PC-9 (cell line): ENCODE measurements at regions not wholly inside any gene's neighbourhood (a gene's known extent, or its start where the extent isn't known, plus 50 kb on each side); places are given as distances from the start of the nearest gene placed in this dataset.

Experiments
- BruUV-seq: library from RNA; stranded (reverse); fragments of 400-500 nt; replicated peaks from 2 replicates; lab custom pipeline; 2021; lab: Mats Ljungman, UMichigan
- CTCF ChIA-PET: fragments of 300-600 bp; sonication (Branson Sonifier 250); formaldehyde crosslinking; loops from one replicate; lab custom pipeline; 2022; ENCODE audit warnings: antibody characterized with exemption; lab: Charles Lee
- POLR2A ChIA-PET: fragments of 300-600 bp; sonication (Branson Sonifier 250); formaldehyde crosslinking; loops from one replicate; lab custom pipeline; 2022; ENCODE audit warnings: antibody characterized with exemption; ENCODE audit not compliant: unreplicated experiment; lab: Charles Lee
- DNase-seq, 2 experiments: peaks; one replicate each; pipeline versions ENCODE4 v3.0.0 to v3.0.0-alpha.2; 2015 to 2022; ENCODE audit warnings: mixed read lengths in 1 of 2
- H2AFZ ChIP-seq: fragments of 200-600 bp; sonication (generic); 2 replicates; pipeline ENCODE4 v1.8.1; 2017; ENCODE audit warnings: antibody characterized with exemption
- H3F3A ChIP-seq: fragments of 200-600 bp; sonication (generic); 2 replicates; pipeline ENCODE4 v1.8.1; 2017; ENCODE audit warnings: antibody characterized with exemption, mild to moderate bottlenecking, low read depth; ENCODE audit not compliant: insufficient read depth
- H3K27ac ChIP-seq: fragments of 200-600 bp; sonication (generic); 2 replicates; pipeline ENCODE4 v1.6.1; 2016; ENCODE audit warnings: mixed run types
- H3K27me3 ChIP-seq: fragments of 200-600 bp; sonication (generic); 2 replicates; pipeline ENCODE4 v1.6.1; 2016; ENCODE audit warnings: low read depth, mixed run types; ENCODE audit not compliant: insufficient read depth
- H3K36me3 ChIP-seq: fragments of 200-600 bp; sonication (generic); 2 replicates; pipeline ENCODE4 v1.6.1; 2016; ENCODE audit warnings: low read depth, mixed run types
- H3K4me1 ChIP-seq: fragments of 200-600 bp; sonication (generic); replicated peaks from 2 replicates; pipeline ENCODE4 v1.6.1; 2016; ENCODE audit warnings: mixed run types; ENCODE audit not compliant: insufficient read depth
- H3K4me2 ChIP-seq: fragments of 200-600 bp; sonication (generic); 2 replicates; pipeline ENCODE4 v1.6.1; 2017; ENCODE audit warnings: mixed run types
- H3K4me3 ChIP-seq: fragments of 200-600 bp; sonication (generic); 2 replicates; pipeline ENCODE4 v1.6.1; 2016; ENCODE audit warnings: mixed run types
- H3K79me2 ChIP-seq: fragments of 200-600 bp; sonication (generic); 2 replicates; pipeline ENCODE4 v1.6.1; 2017; ENCODE audit warnings: low read depth, mixed run types
- H3K9me2 ChIP-seq: fragments of 200-600 bp; sonication (generic); 2 replicates; pipeline ENCODE4 v1.8.1; 2017; ENCODE audit warnings: mild to moderate bottlenecking; ENCODE audit not compliant: insufficient read depth
- H3K9me3 ChIP-seq: fragments of 200-600 bp; sonication (generic); 2 replicates; pipeline ENCODE4 v1.8.1; 2016; ENCODE audit warnings: low read depth; ENCODE audit not compliant: insufficient read depth
- H4K20me1 ChIP-seq: fragments of 200-600 bp; sonication (generic); 2 replicates; pipeline ENCODE4 v1.8.1; 2017; ENCODE audit not compliant: insufficient read depth
- EZH2 ChIP-seq: fragments of 200-600 bp; sonication (generic); IDR thresholded peaks from 2 replicates; pipeline ENCODE4 v1.8.0; 2017; ENCODE audit warnings: antibody characterized with exemption, low read depth
- intact Hi-C: fragments of 100-400 bp; cut with micrococcal nuclease; formaldehyde crosslinking; loops from one replicate; pipeline ENCODE4 v1.10.0; 2022; ENCODE audit not compliant: unreplicated experiment
- TF ChIP-seq, protein P1 (sequence below): fragments of 200-600 bp; sonication (generic); conservative IDR thresholded peaks from 2 replicates; pipeline ENCODE4 v1.6.1; 2017; ENCODE audit warnings: mixed run types, antibody characterized with exemption, mild to moderate bottlenecking, moderate library complexity

- H3K9me2 ChIP-seq: no peaks in the 10 kb centered on the region
- no peak overlapping the region for H3K4me2 ChIP-seq
- no peak overlapping the region for H3K27ac ChIP-seq
- H3K36me3 ChIP-seq: no peaks in the 10 kb centered on the region
- no peaks in the 10 kb centered on the region for H3K27me3 ChIP-seq
- intact Hi-C loops: no loop called here
- H3F3A ChIP-seq: no peaks in the 10 kb centered on the region
- DNase-seq: no peak
- BruUV-seq: no TSS peak
- ChIA-PET POLR2A (no interaction called here), CTCF (no interaction called here)
- H2AFZ ChIP-seq: no peak overlapping the region
- H3K4me3 ChIP-seq: no peak overlapping the region
- no peaks in the 10 kb centered on the region for H4K20me1 ChIP-seq
- TF ChIP-seq, protein P1, sequence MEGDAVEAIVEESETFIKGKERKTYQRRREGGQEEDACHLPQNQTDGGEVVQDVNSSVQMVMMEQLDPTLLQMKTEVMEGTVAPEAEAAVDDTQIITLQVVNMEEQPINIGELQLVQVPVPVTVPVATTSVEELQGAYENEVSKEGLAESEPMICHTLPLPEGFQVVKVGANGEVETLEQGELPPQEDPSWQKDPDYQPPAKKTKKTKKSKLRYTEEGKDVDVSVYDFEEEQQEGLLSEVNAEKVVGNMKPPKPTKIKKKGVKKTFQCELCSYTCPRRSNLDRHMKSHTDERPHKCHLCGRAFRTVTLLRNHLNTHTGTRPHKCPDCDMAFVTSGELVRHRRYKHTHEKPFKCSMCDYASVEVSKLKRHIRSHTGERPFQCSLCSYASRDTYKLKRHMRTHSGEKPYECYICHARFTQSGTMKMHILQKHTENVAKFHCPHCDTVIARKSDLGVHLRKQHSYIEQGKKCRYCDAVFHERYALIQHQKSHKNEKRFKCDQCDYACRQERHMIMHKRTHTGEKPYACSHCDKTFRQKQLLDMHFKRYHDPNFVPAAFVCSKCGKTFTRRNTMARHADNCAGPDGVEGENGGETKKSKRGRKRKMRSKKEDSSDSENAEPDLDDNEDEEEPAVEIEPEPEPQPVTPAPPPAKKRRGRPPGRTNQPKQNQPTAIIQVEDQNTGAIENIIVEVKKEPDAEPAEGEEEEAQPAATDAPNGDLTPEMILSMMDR: no peak
- TF ChIP-seq EZH2: no peak
- H3K9me3 ChIP-seq: no peaks in the 10 kb centered on the region
- H3K4me1 ChIP-seq: no peaks in the 10 kb centered on the region
- H3K79me2 ChIP-seq: no peaks in the 10 kb centered on the region
Measured at GRCh38 chr4:81375745-81376144, 96.0 kb downstream of the RASGEF1B start.

DNA sequence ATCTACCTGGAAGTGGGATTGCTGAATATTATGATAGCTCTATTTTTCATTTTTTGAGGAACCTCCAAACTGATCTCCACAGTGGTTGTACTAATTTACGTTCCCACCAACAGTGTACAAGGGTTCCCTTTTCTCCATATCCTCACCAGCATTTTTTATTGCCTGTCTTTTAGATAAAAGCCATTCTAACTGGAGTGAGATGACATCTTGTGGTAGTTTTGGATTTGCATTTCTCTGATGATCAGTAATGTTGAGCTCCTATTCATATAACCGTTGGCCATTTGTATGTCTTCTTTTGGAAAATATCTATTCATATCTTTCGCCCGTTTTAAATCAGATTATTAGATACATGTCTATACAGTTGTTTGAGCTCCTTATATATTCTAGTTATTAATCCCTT lies 101.8 kb downstream of the RASGEF1B start:
- intact Hi-C loops: no loop called here
- TF ChIP-seq, protein P1: no peak
- no peak for TF ChIP-seq EZH2
- no peaks in the 10 kb centered on the region for H3K4me1 ChIP-seq
- no peaks in the 10 kb centered on the region for H3K9me2 ChIP-seq
- ChIA-PET POLR2A (no interaction called here), CTCF (no interaction called here)
- H3K4me3 ChIP-seq: no peak overlapping the region
- no TSS peak for BruUV-seq
- H3K27me3 ChIP-seq: no peaks in the 10 kb centered on the region
- no peak for DNase-seq
- H2AFZ ChIP-seq: no peak overlapping the region
- no peak overlapping the region for H3K4me2 ChIP-seq
- H3K79me2 ChIP-seq: no peaks in the 10 kb centered on the region
- H3K36me3 ChIP-seq: no peaks in the 10 kb centered on the region
- H3F3A ChIP-seq: no peaks in the 10 kb centered on the region
- no peaks in the 10 kb centered on the region for H3K9me3 ChIP-seq
- no peaks in the 10 kb centered on the region for H4K20me1 ChIP-seq
- no peak overlapping the region for H3K27ac ChIP-seq

DNA sequence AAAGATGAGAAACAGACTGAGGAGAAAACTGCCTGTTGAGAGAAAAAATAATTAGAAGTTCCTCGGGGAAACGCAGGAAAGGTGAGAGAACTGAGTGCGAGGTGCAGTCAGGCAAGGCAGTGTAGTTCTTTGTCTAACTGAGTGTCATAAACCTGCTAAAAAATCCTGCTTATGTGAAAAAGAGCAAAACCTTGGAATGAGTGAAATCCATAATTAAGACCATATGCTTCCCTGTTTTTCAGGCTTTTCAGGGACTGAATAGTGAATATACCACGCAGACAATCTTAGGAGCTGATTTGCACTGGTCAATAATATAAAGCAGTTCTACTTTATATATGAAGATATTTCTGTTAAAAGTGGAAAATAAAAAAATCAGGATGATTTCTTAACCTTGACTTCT lies 104.9 kb downstream of the RASGEF1B start:
- POLR2A ChIA-PET: no interaction called here
- H3K4me3 ChIP-seq: no peak overlapping the region
- intact Hi-C loops: no loop called here
- no peaks in the 10 kb centered on the region for H3K9me3 ChIP-seq
- H2AFZ ChIP-seq: no peak overlapping the region
- H3K4me2 ChIP-seq: no peak overlapping the region
- H3K27me3 ChIP-seq: no peaks in the 10 kb centered on the region
- TF ChIP-seq, protein P1: no peak
- TF ChIP-seq EZH2: no peak
- no peaks in the 10 kb centered on the region for H3K9me2 ChIP-seq
- BruUV-seq: no TSS peak
- CTCF ChIA-PET: no interaction called here
- no peak overlapping the region for H3K27ac ChIP-seq
- no peaks in the 10 kb centered on the region for H3K36me3 ChIP-seq
- H4K20me1 ChIP-seq: no peaks in the 10 kb centered on the region
- H3K79me2 ChIP-seq: no peaks in the 10 kb centered on the region
- no peaks in the 10 kb centered on the region for H3F3A ChIP-seq
- DNase-seq: no peak
- no peaks in the 10 kb centered on the region for H3K4me1 ChIP-seq
